Spleen (tissue), 11 donors: ENCODE measurements at regions not wholly inside any gene's neighbourhood (a gene's known extent, or its start where the extent isn't known, plus 50 kb on each side); places are given as distances from the start of the nearest gene placed in this dataset.

Experiments
- DNase-seq: peaks from one replicate; pipeline ENCODE4 v3.0.0-alpha.2; 2020
- H3K27ac ChIP-seq, 8 donors: fragments of 200-600 bp; sonication (generic) in 7 of 8; 1 replicate in 4 of 8; 2 replicates in 4 of 8; pipeline versions ENCODE4 v1.5.0 to v1.8.0; 2016 to 2021; ENCODE audit warnings: inconsistent platforms in 4 of 8, mild to moderate bottlenecking in 4 of 8, moderate library complexity in 1 of 8
- H3K27me3 ChIP-seq, 7 donors: fragments of 200-600 bp; sonication (generic) in 6 of 7; replicated peaks in 1 of 7; 1 replicate in 4 of 7; 2 replicates in 3 of 7; pipeline versions ENCODE4 v1.5.0 to v1.8.0; 2016 to 2021; ENCODE audit warnings: inconsistent platforms in 3 of 7, mild to moderate bottlenecking in 1 of 7
- H3K36me3 ChIP-seq, 6 donors: fragments of 200-600 bp; sonication (generic) in 5 of 6; 1 replicate in 4 of 6; 2 replicates in 2 of 6; pipeline versions ENCODE4 v1.5.0 to v1.8.0; 2016 to 2021; ENCODE audit warnings: inconsistent platforms in 2 of 6
- H3K4me1 ChIP-seq, 6 donors: fragments of 200-600 bp; sonication (generic) in 5 of 6; 1 replicate in 3 of 6; 2 replicates in 3 of 6; pipeline versions ENCODE4 v1.5.0 to v1.8.0; 2016 to 2021; ENCODE audit warnings: inconsistent platforms in 3 of 6
- H3K4me3 ChIP-seq, 8 donors: fragments of 200-600 bp; sonication (generic) in 7 of 8; 1 replicate in 4 of 8; 2 replicates in 4 of 8; pipeline versions ENCODE4 v1.5.0 to v1.8.0; 2016 to 2021; ENCODE audit warnings: inconsistent platforms in 4 of 8, mild to moderate bottlenecking in 4 of 8, moderate library complexity in 2 of 8
- H3K9me3 ChIP-seq, 8 donors: fragments of 200-600 bp; sonication (generic) in 7 of 8; 1 replicate in 4 of 8; 2 replicates in 4 of 8; pipeline versions ENCODE4 v1.5.0 to v1.8.0; 2016 to 2021; ENCODE audit warnings: inconsistent platforms in 4 of 8
- POLR2A ChIP-seq, 3 donors: fragments of 450-650 bp; IDR thresholded peaks; one replicate each; pipeline ENCODE4 v1.5.1; 2017; ENCODE audit warnings: antibody characterized with exemption in 3 of 3, mild to moderate bottlenecking in 1 of 3
- POLR2AphosphoS5 ChIP-seq, 3 donors: sonication (generic); formaldehyde crosslinking; IDR thresholded peaks; one replicate each; pipeline ENCODE4 v1.5.1; 2017; ENCODE audit warnings: antibody characterized with exemption in 3 of 3
- WGBS, 5 donors: extraction: QIAGEN DNeasy Blood & Tissue Kit in 3 of 5; methylation state at CpG; one replicate each; pipeline versions ENCODE4 v1.1.5 to v1.1.7; 2013 to 2018; 5-methylcytosine and 5-hydroxymethylcytosine counted together
- intact Hi-C: fragments of 100-400 bp; cut with DNase I; formaldehyde crosslinking; loops from one replicate; pipeline ENCODE4 v1.15.0; 2023; ENCODE audit warnings: low total_unique reads
- TF ChIP-seq, protein P1 (sequence below), 11 experiments: fragments of 200-600 bp in 7 of 11; fragments of 450-650 bp in 4 of 11; sonication (generic) in 4 of 11; IDR thresholded peaks in 8 of 11; conservative IDR thresholded peaks in 3 of 11; 1 replicate in 7 of 11; 2 replicates in 4 of 11; pipeline versions ENCODE4 v1.4.0 to v1.8.0; 2016 to 2021; ENCODE audit warnings: antibody characterized with exemption in 11 of 11, inconsistent platforms in 4 of 11, mild to moderate bottlenecking in 1 of 11
- donor health status: healthy with polysubstance abuse.
- donor health status: DM: no; HTN: no; CAD: no; lungs with moderate emphysema.
- donor health status: DM: no; HTN: no; CAD: no.
- donor health status: Bipolar disorder and iron deficiency.
- donor health status: healthy.
- donor health status: DM: no; HTN: no; CAD: no.
- donor health status: DM: yes; HTN: yes; CAD: no.

GRCh38 chr2:11969774-11970173 is 223.3 kb downstream of the LPIN1 start:
- WGBS, 5 donors = 86 to 100% (median 90%) methylated on average over 1 of the region's 1 CpG
- H3K27me3 ChIP-seq = no peaks in the 10 kb centered on the region
- no peak overlapping the region for H3K27ac ChIP-seq
- H3K36me3 ChIP-seq = peaks cover 0 to 3% (median 0%) of the 10 kb centered on the region in 6 donors
- peaks cover 2 to 42% (median 31%) of the 10 kb centered on the region in 8 donors for H3K9me3 ChIP-seq
- no peaks in the 10 kb centered on the region for H3K4me1 ChIP-seq
- H3K4me3 ChIP-seq = no peak overlapping the region
- DNase-seq = no peak
- intact Hi-C loops = no loop called here
- no peak for TF ChIP-seq POLR2AphosphoS5 (IDR thresholded peaks at IDR 0.05)
- TF ChIP-seq, protein P1, sequence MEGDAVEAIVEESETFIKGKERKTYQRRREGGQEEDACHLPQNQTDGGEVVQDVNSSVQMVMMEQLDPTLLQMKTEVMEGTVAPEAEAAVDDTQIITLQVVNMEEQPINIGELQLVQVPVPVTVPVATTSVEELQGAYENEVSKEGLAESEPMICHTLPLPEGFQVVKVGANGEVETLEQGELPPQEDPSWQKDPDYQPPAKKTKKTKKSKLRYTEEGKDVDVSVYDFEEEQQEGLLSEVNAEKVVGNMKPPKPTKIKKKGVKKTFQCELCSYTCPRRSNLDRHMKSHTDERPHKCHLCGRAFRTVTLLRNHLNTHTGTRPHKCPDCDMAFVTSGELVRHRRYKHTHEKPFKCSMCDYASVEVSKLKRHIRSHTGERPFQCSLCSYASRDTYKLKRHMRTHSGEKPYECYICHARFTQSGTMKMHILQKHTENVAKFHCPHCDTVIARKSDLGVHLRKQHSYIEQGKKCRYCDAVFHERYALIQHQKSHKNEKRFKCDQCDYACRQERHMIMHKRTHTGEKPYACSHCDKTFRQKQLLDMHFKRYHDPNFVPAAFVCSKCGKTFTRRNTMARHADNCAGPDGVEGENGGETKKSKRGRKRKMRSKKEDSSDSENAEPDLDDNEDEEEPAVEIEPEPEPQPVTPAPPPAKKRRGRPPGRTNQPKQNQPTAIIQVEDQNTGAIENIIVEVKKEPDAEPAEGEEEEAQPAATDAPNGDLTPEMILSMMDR (IDR thresholded peaks at IDR 0.05 in 8 of 11, conservative IDR thresholded peaks at IDR 0.05 in 3 of 11) = no peak
- no peak for TF ChIP-seq POLR2A (IDR thresholded peaks at IDR 0.05)

DNA sequence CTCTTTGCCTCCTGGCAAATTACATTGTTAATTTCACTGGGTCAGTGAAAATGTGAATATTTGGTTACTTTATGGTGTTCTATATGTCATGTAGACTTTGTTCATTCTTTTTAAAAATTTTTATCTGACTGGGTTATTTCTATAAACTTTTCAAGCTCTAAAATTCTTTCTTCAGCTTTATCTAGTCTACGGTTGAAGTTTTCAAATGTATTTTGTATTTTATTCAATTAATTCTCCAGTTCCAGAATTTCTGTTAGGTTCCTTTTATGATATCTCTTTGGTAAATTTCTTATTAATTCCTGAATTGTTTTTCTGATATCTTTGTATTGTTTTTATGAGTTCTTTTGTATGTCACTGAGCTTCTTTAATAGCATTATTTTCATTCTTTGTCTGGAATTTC is 228.1 kb downstream of the LPIN1 start:
- 52 to 98% (median 95%) methylated on average over 1 of the region's 1 CpG for WGBS, 5 donors
- TF ChIP-seq POLR2A (IDR thresholded peaks at IDR 0.05) (no peak), POLR2AphosphoS5 (IDR thresholded peaks at IDR 0.05) (no peak)
- TF ChIP-seq, protein P1 (IDR thresholded peaks at IDR 0.05 in 8 of 11, conservative IDR thresholded peaks at IDR 0.05 in 3 of 11) = no peak

GRCh38 chr2:11975373-11975772 is 228.9 kb downstream of the LPIN1 start:
- Histone ChIP-seq H3K27ac (no peak overlapping the region), H3K36me3 (peaks cover 0 to 3% (median 0%) of the 10 kb centered on the region in 6 donors), H3K4me3 (no peak overlapping the region), H3K27me3 (no peaks in the 10 kb centered on the region), H3K9me3 (peaks cover 2 to 51% (median 40%) of the 10 kb centered on the region in 8 donors), H3K4me1 (no peaks in the 10 kb centered on the region)
- no peak for DNase-seq
- TF ChIP-seq POLR2A (IDR thresholded peaks at IDR 0.05) (no peak), POLR2AphosphoS5 (IDR thresholded peaks at IDR 0.05) (no peak)
- TF ChIP-seq, protein P1 (IDR thresholded peaks at IDR 0.05 in 8 of 11, conservative IDR thresholded peaks at IDR 0.05 in 3 of 11) = no peak
- 60 to 94% (median 75%) methylated on average over 1 of the region's 1 CpG for WGBS, 5 donors
- intact Hi-C loops = no loop called here

More for the DNA sequence above, 228.1 kb downstream of the LPIN1 start:
- intact Hi-C loops = no loop called here
- H3K27me3 ChIP-seq = no peaks in the 10 kb centered on the region
- H3K4me1 ChIP-seq = no peaks in the 10 kb centered on the region
- DNase-seq = no peak
- peaks cover 0 to 3% (median 0%) of the 10 kb centered on the region in 6 donors for H3K36me3 ChIP-seq
- no peak overlapping the region for H3K27ac ChIP-seq
- peaks cover 2 to 51% (median 40%) of the 10 kb centered on the region in 8 donors for H3K9me3 ChIP-seq
- H3K4me3 ChIP-seq = no peak overlapping the region

GRCh38 chr2:11976073-11976472 is 229.6 kb downstream of the LPIN1 start:
- no peak for DNase-seq
- no peak overlapping the region for H3K27ac ChIP-seq
- TF ChIP-seq, protein P1 (IDR thresholded peaks at IDR 0.05 in 8 of 11, conservative IDR thresholded peaks at IDR 0.05 in 3 of 11) = no peak
- TF ChIP-seq POLR2A (IDR thresholded peaks at IDR 0.05) (no peak), POLR2AphosphoS5 (IDR thresholded peaks at IDR 0.05) (no peak)
- H3K4me1 ChIP-seq = no peaks in the 10 kb centered on the region
- intact Hi-C loops = no loop called here
- H3K4me3 ChIP-seq = no peak overlapping the region
- H3K36me3 ChIP-seq = peaks cover 0 to 3% (median 0%) of the 10 kb centered on the region in 6 donors
- H3K9me3 ChIP-seq = peaks cover 2 to 45% (median 35%) of the 10 kb centered on the region in 8 donors
- no peaks in the 10 kb centered on the region for H3K27me3 ChIP-seq
